PC-3 (cell line): ENCODE measurements at regions not wholly inside any gene's neighbourhood (a gene's known extent, or its start where the extent isn't known, plus 50 kb on each side); places are given as distances from the start of the nearest gene placed in this dataset.

Experiments
- ATAC-seq: fragments of 200-7000 bp; cut with Tn5 transposase; 2 replicates; pipeline ENCODE4 v1.9.1; 2020; ENCODE audit warnings: mild to moderate bottlenecking, moderate library complexity
- BruUV-seq: library from RNA; stranded (reverse); fragments of 400-500 nt; replicated peaks from 2 replicates; lab custom pipeline; 2021; lab: Mats Ljungman, UMichigan
- CTCF ChIA-PET: fragments of 300-600 bp; sonication (Branson Sonifier 250); formaldehyde crosslinking; loops from one replicate; lab custom pipeline; 2022; ENCODE audit warnings: antibody characterized with exemption; lab: Charles Lee
- POLR2A ChIA-PET: fragments of 300-600 bp; sonication (Branson Sonifier 250); formaldehyde crosslinking; loops from one replicate; lab custom pipeline; 2022; ENCODE audit warnings: antibody characterized with exemption; ENCODE audit not compliant: unreplicated experiment; lab: Charles Lee
- DNase-seq: peaks from one replicate; pipeline ENCODE4 v3.0.0-alpha.2; 2015
- H2AFZ ChIP-seq: fragments of 300-600 bp; sonication (generic); 2 replicates; pipeline ENCODE4 v1.6.0; 2016; ENCODE audit warnings: antibody characterized with exemption, low read length
- H3F3A ChIP-seq: fragments of 300-600 bp; sonication (generic); one replicate; pipeline ENCODE4 v1.6.0; 2017; ENCODE audit warnings: antibody characterized with exemption, low read length, control low read depth, mild to moderate bottlenecking; ENCODE audit not compliant: unreplicated experiment
- H3K27ac ChIP-seq: fragments of 300-600 bp; sonication (generic); 2 replicates; pipeline ENCODE4 v1.5.1; 2016; ENCODE audit warnings: mild to moderate bottlenecking, low read length
- H3K27me3 ChIP-seq: fragments of 300-600 bp; sonication (generic); 2 replicates; pipeline ENCODE4 v1.6.1; 2016; ENCODE audit warnings: low read length, mixed read lengths
- H3K36me3 ChIP-seq: fragments of 300-600 bp; sonication (generic); 2 replicates; pipeline ENCODE4 v1.6.1; 2016; ENCODE audit warnings: low read depth, mixed run types, low read length, mixed read lengths
- H3K4me1 ChIP-seq: fragments of 300-600 bp; sonication (generic); 2 replicates; pipeline ENCODE4 v1.5.1; 2016; ENCODE audit warnings: low read length; ENCODE audit not compliant: insufficient read depth
- H3K4me2 ChIP-seq: fragments of 300-600 bp; sonication (generic); 2 replicates; pipeline ENCODE4 v1.6.0; 2016; ENCODE audit warnings: low read length
- H3K4me3 ChIP-seq: fragments of 300-600 bp; sonication (generic); 2 replicates; pipeline ENCODE4 v1.5.1; 2016; ENCODE audit warnings: mild to moderate bottlenecking, low read length, mixed read lengths
- H3K79me2 ChIP-seq: fragments of 300-600 bp; sonication (generic); 2 replicates; pipeline ENCODE4 v1.6.1; 2017; ENCODE audit warnings: low read length, mixed read lengths
- H3K9ac ChIP-seq: fragments of 300-600 bp; sonication (generic); 2 replicates; pipeline ENCODE4 v1.6.0; 2016; ENCODE audit warnings: mild to moderate bottlenecking, low read length
- H3K9me2 ChIP-seq: fragments of 300-600 bp; sonication (generic); replicated peaks from 2 replicates; pipeline ENCODE4 v1.6.1; 2016; ENCODE audit warnings: mixed run types, low read length, mixed read lengths
- H3K9me3 ChIP-seq: fragments of 300-600 bp; sonication (generic); 2 replicates; pipeline ENCODE4 v1.6.1; 2016; ENCODE audit warnings: low read length, mixed read lengths
- H4K20me1 ChIP-seq: fragments of 300-600 bp; sonication (generic); 2 replicates; pipeline ENCODE4 v1.6.1; 2016; ENCODE audit warnings: low read length, mixed read lengths
- EZH2 ChIP-seq: fragments of 300-600 bp; sonication (generic); IDR thresholded peaks from one replicate; pipeline ENCODE4 v1.6.1; 2017; ENCODE audit warnings: antibody characterized with exemption, mild to moderate bottlenecking, low read length; ENCODE audit not compliant: unreplicated experiment
- EZH2phosphoT487 ChIP-seq: fragments of 300-600 bp; sonication (generic); IDR thresholded peaks from 2 replicates; pipeline ENCODE4 v1.6.1; 2018; ENCODE audit warnings: mild to moderate bottlenecking, antibody characterized with exemption, low read length, borderline replicate concordance
- intact Hi-C: fragments of 100-400 bp; cut with micrococcal nuclease; formaldehyde crosslinking; loops from 2 replicates; pipeline ENCODE4 v1.9.0; 2023
- TF ChIP-seq, protein P1 (sequence below): fragments of 300-600 bp; sonication (generic); conservative IDR thresholded peaks from 2 replicates; pipeline ENCODE4 v1.5.1; 2017; ENCODE audit warnings: antibody characterized with exemption, low read depth, mild to moderate bottlenecking, low read length

- no peak overlapping the region for H3K9ac ChIP-seq
- peak; percentile 22 for DNase-seq
- ChIA-PET POLR2A (no interaction called here), CTCF (no interaction called here)
- peak overlapping the region; percentile 33 for H3K27ac ChIP-seq
- H2AFZ ChIP-seq = no peak overlapping the region
- TF ChIP-seq EZH2 (no peak), EZH2phosphoT487 (no peak)
- TF ChIP-seq, protein P1, sequence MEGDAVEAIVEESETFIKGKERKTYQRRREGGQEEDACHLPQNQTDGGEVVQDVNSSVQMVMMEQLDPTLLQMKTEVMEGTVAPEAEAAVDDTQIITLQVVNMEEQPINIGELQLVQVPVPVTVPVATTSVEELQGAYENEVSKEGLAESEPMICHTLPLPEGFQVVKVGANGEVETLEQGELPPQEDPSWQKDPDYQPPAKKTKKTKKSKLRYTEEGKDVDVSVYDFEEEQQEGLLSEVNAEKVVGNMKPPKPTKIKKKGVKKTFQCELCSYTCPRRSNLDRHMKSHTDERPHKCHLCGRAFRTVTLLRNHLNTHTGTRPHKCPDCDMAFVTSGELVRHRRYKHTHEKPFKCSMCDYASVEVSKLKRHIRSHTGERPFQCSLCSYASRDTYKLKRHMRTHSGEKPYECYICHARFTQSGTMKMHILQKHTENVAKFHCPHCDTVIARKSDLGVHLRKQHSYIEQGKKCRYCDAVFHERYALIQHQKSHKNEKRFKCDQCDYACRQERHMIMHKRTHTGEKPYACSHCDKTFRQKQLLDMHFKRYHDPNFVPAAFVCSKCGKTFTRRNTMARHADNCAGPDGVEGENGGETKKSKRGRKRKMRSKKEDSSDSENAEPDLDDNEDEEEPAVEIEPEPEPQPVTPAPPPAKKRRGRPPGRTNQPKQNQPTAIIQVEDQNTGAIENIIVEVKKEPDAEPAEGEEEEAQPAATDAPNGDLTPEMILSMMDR = no peak
- BruUV-seq = no TSS peak
- 0 out of 2 replicates have a peak overlapping the region, but pooled peaks have one; percentile 2 for H3K4me2 ChIP-seq
- H3K9me3 ChIP-seq = no peaks in the 10 kb centered on the region
- H4K20me1 ChIP-seq = no peaks in the 10 kb centered on the region
- no peak overlapping the region for H3K4me3 ChIP-seq
- H3K79me2 ChIP-seq = no peaks in the 10 kb centered on the region
- H3K36me3 ChIP-seq = no peaks in the 10 kb centered on the region
- no peaks in the 10 kb centered on the region for H3F3A ChIP-seq
- intact Hi-C loops = loop anchor here (1.0 to 5.0 kb wide), 4 partner anchors 43 to 222 kb away; no protein-coding TSS in a partner anchor
- H3K27me3 ChIP-seq = no peaks in the 10 kb centered on the region
- no peaks in the 10 kb centered on the region for H3K9me2 ChIP-seq
- peaks cover 24% of the 10 kb centered on the region for H3K4me1 ChIP-seq
- no peak for ATAC-seq
Measured at GRCh38 chr3:18766974-18767373, 341.8 kb upstream of the SATB1 start.

DNA sequence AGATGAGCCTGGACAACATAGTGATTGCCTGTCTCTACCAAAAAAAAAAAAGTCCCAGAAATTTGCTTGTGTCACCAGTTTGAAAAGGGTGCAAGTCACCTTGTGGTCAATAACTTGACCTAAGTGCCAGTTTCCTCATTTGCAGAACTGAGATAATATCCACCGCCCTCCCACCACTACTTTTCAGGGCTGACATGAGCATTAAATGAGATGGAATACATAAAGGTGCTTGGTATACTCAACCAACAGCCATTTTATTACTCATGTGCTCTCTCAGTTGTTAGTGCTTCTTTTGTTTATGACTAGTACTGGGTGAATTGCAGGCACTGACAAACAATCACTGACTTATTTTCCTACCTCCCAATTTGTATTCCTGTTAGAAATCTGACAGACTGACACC, 340.5 kb upstream of the SATB1 start:
- H3K4me3 ChIP-seq = no peak overlapping the region
- no peaks in the 10 kb centered on the region for H3K9me2 ChIP-seq
- no peaks in the 10 kb centered on the region for H4K20me1 ChIP-seq
- TF ChIP-seq EZH2 (no peak), EZH2phosphoT487 (no peak)
- TF ChIP-seq, protein P1 = no peak
- H3K27ac ChIP-seq = no peak overlapping the region
- no peak overlapping the region for H2AFZ ChIP-seq
- H3K9me3 ChIP-seq = no peaks in the 10 kb centered on the region
- no peaks in the 10 kb centered on the region for H3F3A ChIP-seq
- no peak for DNase-seq
- BruUV-seq = no TSS peak
- H3K9ac ChIP-seq = no peak overlapping the region
- H3K27me3 ChIP-seq = no peaks in the 10 kb centered on the region
- ChIA-PET CTCF (no interaction called here), POLR2A (no interaction called here)
- intact Hi-C loops = loop anchor here (2.0 to 5.0 kb wide), 2 partner anchors 77 to 223 kb away; no protein-coding TSS in a partner anchor
- no peaks in the 10 kb centered on the region for H3K36me3 ChIP-seq
- H3K79me2 ChIP-seq = no peaks in the 10 kb centered on the region
- no peak for ATAC-seq
- peaks cover 24% of the 10 kb centered on the region for H3K4me1 ChIP-seq
- no peak overlapping the region for H3K4me2 ChIP-seq

DNA sequence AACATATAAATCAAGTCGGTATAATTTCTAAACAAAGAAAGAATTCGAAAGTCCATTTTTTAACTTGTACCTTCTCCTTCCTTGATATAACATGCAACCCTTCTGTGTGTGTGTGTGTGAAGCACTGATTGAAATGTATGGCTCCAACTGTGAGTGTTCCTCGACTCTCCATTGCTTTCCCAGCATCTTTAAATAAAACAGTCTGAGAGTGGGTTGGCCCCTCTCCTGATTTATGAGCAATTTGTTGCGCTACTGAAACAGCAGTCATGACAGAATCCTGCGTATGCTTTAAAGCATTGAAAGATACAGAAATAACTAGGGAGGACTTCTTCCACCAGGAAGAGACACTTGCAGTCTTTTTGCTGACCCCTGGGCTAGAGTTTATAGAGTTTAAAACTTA, 340.0 kb upstream of the SATB1 start:
- Histone ChIP-seq H3K36me3 (no peaks in the 10 kb centered on the region), H3K27ac (no peak overlapping the region), H3K9ac (no peak overlapping the region), H3K27me3 (no peaks in the 10 kb centered on the region), H2AFZ (no peak overlapping the region), H3K79me2 (no peaks in the 10 kb centered on the region), H3K9me2 (no peaks in the 10 kb centered on the region), H3K9me3 (no peaks in the 10 kb centered on the region), H3F3A (no peaks in the 10 kb centered on the region), H4K20me1 (no peaks in the 10 kb centered on the region), H3K4me1 (peaks cover 24% of the 10 kb centered on the region), H3K4me2 (no peak overlapping the region), H3K4me3 (no peak overlapping the region)
- no TSS peak for BruUV-seq
- intact Hi-C loops = loop anchor here (5.0 kb wide), 1 partner anchor 77 kb away; no protein-coding TSS in a partner anchor
- ChIA-PET CTCF (no interaction called here), POLR2A (no interaction called here)
- DNase-seq (no peak), ATAC-seq (no peak)
- TF ChIP-seq, protein P1 = no peak
- no peak for TF ChIP-seq EZH2phosphoT487
- no peak for TF ChIP-seq EZH2
